ENCODE measurements at regions not wholly inside any gene's neighbourhood (a gene's known extent, or its start where the extent isn't known, plus 50 kb on each side); places are given as distances from the start of the nearest gene placed in this dataset.

DNA sequence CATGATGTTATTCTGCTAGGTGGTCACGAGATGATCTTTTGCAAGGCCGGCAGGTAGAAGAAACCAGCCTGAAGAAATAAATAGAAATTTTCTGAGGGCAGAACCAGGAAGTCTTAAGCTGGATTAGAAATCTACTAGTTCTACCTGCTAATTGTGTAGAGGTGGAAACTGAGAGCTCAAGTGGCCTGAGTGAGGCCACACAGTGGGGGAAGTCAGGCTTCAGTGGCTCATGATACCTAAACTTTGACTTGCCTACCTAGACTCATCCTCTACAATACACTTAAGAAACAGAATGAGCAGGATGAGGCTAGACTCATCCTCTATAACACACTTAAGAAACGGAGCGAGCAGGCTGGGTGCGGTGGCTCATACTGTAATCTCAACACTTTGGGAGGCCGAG lies 134.9 kb upstream of the NDUFV2 start:
- no peak overlapping the region for H3K27ac ChIP-seq (replicated peaks)
- TF ChIP-seq, protein P1, sequence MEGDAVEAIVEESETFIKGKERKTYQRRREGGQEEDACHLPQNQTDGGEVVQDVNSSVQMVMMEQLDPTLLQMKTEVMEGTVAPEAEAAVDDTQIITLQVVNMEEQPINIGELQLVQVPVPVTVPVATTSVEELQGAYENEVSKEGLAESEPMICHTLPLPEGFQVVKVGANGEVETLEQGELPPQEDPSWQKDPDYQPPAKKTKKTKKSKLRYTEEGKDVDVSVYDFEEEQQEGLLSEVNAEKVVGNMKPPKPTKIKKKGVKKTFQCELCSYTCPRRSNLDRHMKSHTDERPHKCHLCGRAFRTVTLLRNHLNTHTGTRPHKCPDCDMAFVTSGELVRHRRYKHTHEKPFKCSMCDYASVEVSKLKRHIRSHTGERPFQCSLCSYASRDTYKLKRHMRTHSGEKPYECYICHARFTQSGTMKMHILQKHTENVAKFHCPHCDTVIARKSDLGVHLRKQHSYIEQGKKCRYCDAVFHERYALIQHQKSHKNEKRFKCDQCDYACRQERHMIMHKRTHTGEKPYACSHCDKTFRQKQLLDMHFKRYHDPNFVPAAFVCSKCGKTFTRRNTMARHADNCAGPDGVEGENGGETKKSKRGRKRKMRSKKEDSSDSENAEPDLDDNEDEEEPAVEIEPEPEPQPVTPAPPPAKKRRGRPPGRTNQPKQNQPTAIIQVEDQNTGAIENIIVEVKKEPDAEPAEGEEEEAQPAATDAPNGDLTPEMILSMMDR (IDR thresholded peaks at IDR 0.05; ENCODE audit: insufficient read depth, low read length): no peak
- TF ChIP-seq SPI1 (IDR thresholded peaks at IDR 0.05; ENCODE audit: borderline replicate concordance, low read depth): no peak
- TF ChIP-seq, protein P2, sequence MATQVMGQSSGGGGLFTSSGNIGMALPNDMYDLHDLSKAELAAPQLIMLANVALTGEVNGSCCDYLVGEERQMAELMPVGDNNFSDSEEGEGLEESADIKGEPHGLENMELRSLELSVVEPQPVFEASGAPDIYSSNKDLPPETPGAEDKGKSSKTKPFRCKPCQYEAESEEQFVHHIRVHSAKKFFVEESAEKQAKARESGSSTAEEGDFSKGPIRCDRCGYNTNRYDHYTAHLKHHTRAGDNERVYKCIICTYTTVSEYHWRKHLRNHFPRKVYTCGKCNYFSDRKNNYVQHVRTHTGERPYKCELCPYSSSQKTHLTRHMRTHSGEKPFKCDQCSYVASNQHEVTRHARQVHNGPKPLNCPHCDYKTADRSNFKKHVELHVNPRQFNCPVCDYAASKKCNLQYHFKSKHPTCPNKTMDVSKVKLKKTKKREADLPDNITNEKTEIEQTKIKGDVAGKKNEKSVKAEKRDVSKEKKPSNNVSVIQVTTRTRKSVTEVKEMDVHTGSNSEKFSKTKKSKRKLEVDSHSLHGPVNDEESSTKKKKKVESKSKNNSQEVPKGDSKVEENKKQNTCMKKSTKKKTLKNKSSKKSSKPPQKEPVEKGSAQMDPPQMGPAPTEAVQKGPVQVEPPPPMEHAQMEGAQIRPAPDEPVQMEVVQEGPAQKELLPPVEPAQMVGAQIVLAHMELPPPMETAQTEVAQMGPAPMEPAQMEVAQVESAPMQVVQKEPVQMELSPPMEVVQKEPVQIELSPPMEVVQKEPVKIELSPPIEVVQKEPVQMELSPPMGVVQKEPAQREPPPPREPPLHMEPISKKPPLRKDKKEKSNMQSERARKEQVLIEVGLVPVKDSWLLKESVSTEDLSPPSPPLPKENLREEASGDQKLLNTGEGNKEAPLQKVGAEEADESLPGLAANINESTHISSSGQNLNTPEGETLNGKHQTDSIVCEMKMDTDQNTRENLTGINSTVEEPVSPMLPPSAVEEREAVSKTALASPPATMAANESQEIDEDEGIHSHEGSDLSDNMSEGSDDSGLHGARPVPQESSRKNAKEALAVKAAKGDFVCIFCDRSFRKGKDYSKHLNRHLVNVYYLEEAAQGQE (IDR thresholded peaks at IDR 0.05; ENCODE audit: insufficient replicate concordance, low read depth): no peak
- TF ChIP-seq POLR2AphosphoS5 (IDR thresholded peaks at IDR 0.05; ENCODE audit: low read depth): no peak
- no peak for TF ChIP-seq GABPA (IDR thresholded peaks at IDR 0.05; ENCODE audit: low read depth)
- DNase-seq (ENCODE audit: low read depth in 1 of 2, low spot score in 1 of 2): no peak
- H3K4me3 ChIP-seq (replicated peaks; ENCODE audit: insufficient read depth, low read length): no peak overlapping the region
- H3K27me3 ChIP-seq (ENCODE audit: insufficient read depth, poor library complexity, severe bottlenecking): no peaks in the 10 kb centered on the region

DNA sequence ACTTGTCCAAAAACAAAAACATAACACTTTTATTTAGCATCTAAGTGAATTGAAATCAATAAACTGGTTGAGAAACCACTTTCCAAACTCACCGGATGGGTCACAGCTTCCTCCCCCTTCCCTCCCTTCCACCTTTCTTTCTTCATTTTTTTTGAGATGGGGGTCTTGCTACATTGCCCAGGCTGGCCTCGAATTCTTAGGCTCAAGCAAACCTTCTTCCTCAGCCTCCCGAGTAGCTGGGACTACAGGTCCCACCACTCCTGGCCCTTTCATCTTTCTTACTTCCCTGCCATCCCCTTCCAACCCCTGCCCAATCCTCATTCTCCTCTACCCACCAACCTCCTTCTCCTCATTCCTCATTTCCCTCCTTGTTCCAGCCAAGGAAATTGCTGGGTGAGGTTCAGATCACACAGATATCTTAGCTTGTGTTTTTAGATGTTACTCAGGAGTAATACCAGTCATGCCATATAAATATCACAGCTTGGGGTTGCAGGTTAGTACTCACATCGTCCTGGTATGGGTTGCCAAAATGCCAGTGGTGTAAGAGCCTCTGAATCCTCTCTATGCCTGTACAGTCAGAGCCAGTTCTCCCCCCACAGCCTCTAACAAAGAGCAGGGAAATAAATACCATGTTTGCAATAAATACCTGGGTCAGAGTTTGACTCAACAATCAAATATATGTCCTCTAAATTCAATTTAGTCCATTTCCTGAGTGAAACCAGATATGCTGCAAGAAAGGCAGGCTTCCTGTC lies 132.7 kb upstream of the NDUFV2 start:
- DNase-seq (ENCODE audit: low read depth in 1 of 2, low spot score in 1 of 2): no peak

DNA sequence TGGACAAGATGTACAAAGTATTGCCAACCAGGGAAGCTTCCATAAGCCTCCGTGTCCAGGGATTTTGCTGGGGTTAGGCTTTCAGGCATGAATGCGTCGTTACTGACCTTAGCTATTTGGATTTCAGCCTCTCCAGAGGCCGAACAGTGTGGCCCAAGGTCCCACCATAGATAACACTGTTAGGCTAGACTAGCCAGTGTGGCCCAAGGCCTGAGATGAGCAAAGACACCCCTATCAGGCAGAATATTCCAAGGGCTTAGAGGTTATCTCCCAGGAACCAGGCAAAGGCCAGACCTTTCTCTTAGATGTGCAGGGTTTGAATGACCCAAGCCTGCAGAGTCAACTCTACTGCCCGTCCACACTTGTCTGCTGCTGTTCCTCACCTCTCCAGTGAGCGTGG lies 131.7 kb upstream of the NDUFV2 start:
- Histone ChIP-seq H3K4me3 (replicated peaks; ENCODE audit: insufficient read depth, low read length) (no peak overlapping the region), H3K27ac (replicated peaks) (no peak overlapping the region), H3K27me3 (ENCODE audit: insufficient read depth, poor library complexity, severe bottlenecking) (no peaks in the 10 kb centered on the region)
- no peak for TF ChIP-seq GABPA (IDR thresholded peaks at IDR 0.05; ENCODE audit: low read depth)
- no peak for DNase-seq (ENCODE audit: low read depth in 1 of 2, low spot score in 1 of 2)

More for the DNA sequence above, 132.7 kb upstream of the NDUFV2 start:
- Histone ChIP-seq H3K27me3 (ENCODE audit: insufficient read depth, poor library complexity, severe bottlenecking) (no peaks in the 10 kb centered on the region), H3K4me3 (replicated peaks; ENCODE audit: insufficient read depth, low read length) (no peak overlapping the region), H3K27ac (replicated peaks) (no peak overlapping the region)
- no peak for TF ChIP-seq SPI1 (IDR thresholded peaks at IDR 0.05; ENCODE audit: borderline replicate concordance, low read depth)
- TF ChIP-seq POLR2AphosphoS5 (IDR thresholded peaks at IDR 0.05; ENCODE audit: low read depth): no peak
- no peak for TF ChIP-seq GABPA (IDR thresholded peaks at IDR 0.05; ENCODE audit: low read depth)
- TF ChIP-seq, protein P1 (IDR thresholded peaks at IDR 0.05; ENCODE audit: insufficient read depth, low read length): no peak

DNA sequence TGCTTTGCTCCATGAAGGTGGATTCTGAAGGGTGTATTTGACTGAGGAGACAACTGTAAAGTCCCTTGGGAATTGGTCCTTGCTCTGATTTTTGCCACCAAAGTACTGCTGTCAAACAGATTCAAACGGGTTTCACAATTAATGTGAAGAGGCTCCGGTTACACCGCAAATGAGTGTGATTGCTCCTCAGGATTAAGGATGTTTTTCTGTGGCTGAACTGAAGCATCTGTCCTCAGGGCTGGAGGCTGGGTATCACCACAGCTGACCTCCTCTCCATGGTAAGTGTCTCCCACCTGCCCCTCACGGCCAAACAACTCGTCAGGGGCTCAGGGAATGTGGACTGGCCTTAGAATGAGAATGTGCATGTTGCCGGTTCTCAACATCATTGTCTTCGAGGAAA lies 130.4 kb upstream of the NDUFV2 start:
- no peaks in the 10 kb centered on the region for H3K27me3 ChIP-seq (ENCODE audit: insufficient read depth, poor library complexity, severe bottlenecking)
- no peak overlapping the region for H3K4me3 ChIP-seq (replicated peaks; ENCODE audit: insufficient read depth, low read length)
- no peak overlapping the region for H3K27ac ChIP-seq (replicated peaks)
- TF ChIP-seq POLR2AphosphoS5 (IDR thresholded peaks at IDR 0.05; ENCODE audit: low read depth): no peak
- no peak for TF ChIP-seq GABPA (IDR thresholded peaks at IDR 0.05; ENCODE audit: low read depth)
- no peak for TF ChIP-seq SPI1 (IDR thresholded peaks at IDR 0.05; ENCODE audit: borderline replicate concordance, low read depth)
- TF ChIP-seq, protein P1 (IDR thresholded peaks at IDR 0.05; ENCODE audit: insufficient read depth, low read length): no peak
- TF ChIP-seq, protein P2 (IDR thresholded peaks at IDR 0.05; ENCODE audit: insufficient replicate concordance, low read depth): no peak
- DNase-seq (ENCODE audit: low read depth in 1 of 2, low spot score in 1 of 2): no peak

All from HL-60 (cell line).